Stimulated activated effector memory CD8-positive, alpha-beta T cell treated with anti-CD3 and anti-CD28 coated beads, Interleukin-12 subunit alpha, Interleukin-12 subunit beta, amount 100 ng/mL, for 72 hours (primary cell): ENCODE measurements at regions not wholly inside any gene's neighbourhood (a gene's known extent, or its start where the extent isn't known, plus 50 kb on each side); places are given as distances from the start of the nearest gene placed in this dataset.

Source experiments
- ATAC-seq: fragments of 150-1000 bp; cut with Tn5 transposase; 2 replicates; pipeline ENCODE4 v1.10.0; 2021
- DNase-seq, 2 donors: peaks; one replicate each; pipeline ENCODE4 v3.0.0; 2021 to 2022; ENCODE audit warnings: low spot score in 2 of 2
- H3K27ac Mint-ChIP-seq: one replicate; pipeline ENCODE4 v1.8.0; 2022; ENCODE audit warnings: mild to moderate bottlenecking, mixed read lengths
- H3K36me3 Mint-ChIP-seq: one replicate; pipeline ENCODE4 v1.8.0; 2022; ENCODE audit warnings: mild to moderate bottlenecking, mixed read lengths
- H3K4me1 Mint-ChIP-seq: one replicate; pipeline ENCODE4 v1.8.0; 2022; ENCODE audit warnings: mixed read lengths
- H3K4me3 Mint-ChIP-seq: one replicate; pipeline ENCODE4 v1.8.0; 2022; ENCODE audit warnings: mild to moderate bottlenecking, mixed read lengths
- H3K9me3 Mint-ChIP-seq: one replicate; pipeline ENCODE4 v1.8.0; 2022; ENCODE audit warnings: mixed read lengths

DNA sequence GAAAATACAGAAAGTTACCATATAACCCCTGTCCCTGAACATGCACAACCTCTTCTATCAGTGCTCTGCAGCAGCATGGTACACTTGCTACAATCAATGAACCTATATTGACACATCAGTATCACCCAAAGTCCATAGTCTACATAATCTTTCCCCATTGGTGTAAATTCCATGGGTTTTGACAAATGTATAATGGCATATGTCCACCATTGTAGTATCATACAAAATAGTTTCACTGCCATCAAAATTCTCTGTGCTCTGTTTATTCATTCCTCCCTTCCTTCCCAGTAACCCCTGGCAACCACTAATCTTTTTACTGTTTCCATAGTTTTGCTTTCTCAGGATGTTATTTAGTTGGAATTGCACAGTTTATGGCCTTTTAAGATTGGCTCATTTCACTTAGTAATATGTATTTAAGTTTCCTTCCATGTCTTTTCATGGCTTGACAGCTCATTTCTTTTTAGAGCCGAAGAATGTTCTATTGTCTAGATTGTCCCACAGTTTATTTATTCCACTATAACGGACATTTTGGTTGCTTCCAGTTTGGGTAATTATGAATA is 1707.0 kb downstream of the EFNA5 start:
- Mint-ChIP-seq H3K4me3 (no peak overlapping the region), H3K36me3 (no peaks in the 10 kb centered on the region), H3K4me1 (no peaks in the 10 kb centered on the region), H3K9me3 (peaks cover 24% of the 10 kb centered on the region), H3K27ac (no peak overlapping the region)
- no peak for ATAC-seq
- DNase-seq = no peak

DNA sequence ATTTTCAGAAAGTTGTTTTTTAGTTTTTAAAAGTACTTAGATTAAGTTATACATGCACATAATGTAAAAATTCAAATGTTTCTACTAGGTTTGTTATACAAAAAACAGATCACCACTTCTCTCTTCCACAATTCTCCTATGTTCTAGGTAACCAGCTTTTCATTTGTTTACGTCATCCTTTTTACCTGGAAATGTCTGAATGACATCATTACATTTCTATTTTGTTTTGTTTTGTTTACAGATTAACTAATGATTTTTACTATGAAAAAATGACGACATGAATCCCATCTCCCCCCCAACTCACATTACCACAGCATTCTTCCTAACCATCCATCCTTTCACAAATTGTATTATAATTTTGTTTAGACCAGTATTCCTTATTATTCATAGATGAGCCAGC is 1709.2 kb downstream of the EFNA5 start:
- no peak overlapping the region for H3K4me3 Mint-ChIP-seq
- H3K9me3 Mint-ChIP-seq = peaks cover 18% of the 10 kb centered on the region
- no peak overlapping the region for H3K27ac Mint-ChIP-seq
- no peak for ATAC-seq
- DNase-seq = no peak
- no peaks in the 10 kb centered on the region for H3K4me1 Mint-ChIP-seq
- no peaks in the 10 kb centered on the region for H3K36me3 Mint-ChIP-seq

DNA sequence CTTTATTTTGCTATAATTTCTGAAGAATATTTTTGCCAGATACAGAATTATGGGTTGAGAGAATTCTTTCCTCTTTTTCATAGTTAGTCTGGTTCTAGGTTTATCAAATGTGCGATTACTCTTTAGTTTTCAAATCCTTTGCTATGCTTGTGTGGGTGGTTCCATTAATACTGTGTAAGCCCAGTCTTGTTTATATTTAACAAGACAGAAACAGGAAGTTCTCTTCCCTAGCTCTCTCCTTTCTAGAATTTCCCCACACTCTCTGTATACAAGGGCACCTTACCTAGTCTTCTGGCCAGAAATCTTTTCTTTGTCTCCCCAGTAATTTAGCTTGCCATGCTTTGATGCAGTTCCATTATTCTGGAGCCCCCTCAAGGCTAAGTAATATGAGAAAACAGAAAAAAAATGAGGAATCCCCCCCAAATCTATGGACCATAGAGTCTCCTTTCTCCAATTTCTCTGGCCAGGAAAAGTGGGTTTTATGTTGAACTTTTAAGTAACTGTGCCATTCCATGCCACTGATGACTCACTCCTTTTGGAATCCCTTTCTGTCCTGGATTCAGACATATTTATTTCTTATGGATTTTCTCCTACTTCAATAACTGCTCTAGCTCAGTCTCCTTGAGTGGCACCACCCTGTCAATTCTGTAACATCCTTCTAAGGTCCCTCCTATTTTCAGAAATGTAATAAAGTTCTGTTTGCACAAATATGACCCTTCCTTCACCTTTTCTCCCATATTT is 1714.1 kb downstream of the EFNA5 start:
- Mint-ChIP-seq H3K4me3 (no peak overlapping the region), H3K9me3 (peaks cover 12% of the 10 kb centered on the region)

DNA sequence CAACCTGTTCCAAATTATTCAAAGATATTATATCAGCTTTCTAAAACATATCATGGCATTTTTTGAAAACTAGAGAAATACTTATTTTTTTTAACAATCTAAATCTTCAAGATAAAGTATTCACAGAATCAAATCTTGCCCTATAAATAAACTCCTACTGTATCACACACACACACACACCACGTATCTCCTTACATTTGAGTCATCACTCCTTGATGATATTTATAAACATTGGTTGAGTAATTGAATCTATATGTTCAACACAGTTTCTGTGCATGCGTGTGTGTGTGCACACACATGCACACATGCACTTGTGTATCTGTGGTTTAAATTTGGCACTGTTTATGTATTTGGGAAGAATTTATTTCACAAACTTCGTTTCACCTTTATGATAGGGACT is 1716.4 kb downstream of the EFNA5 start:
- ATAC-seq (no peak), DNase-seq (no peak)
- Mint-ChIP-seq H3K36me3 (no peaks in the 10 kb centered on the region), H3K4me1 (no peaks in the 10 kb centered on the region), H3K27ac (no peak overlapping the region), H3K4me3 (no peak overlapping the region), H3K9me3 (peaks cover 12% of the 10 kb centered on the region)

More for the DNA sequence above, 1714.1 kb downstream of the EFNA5 start:
- DNase-seq (no peak), ATAC-seq (no peak)
- H3K27ac Mint-ChIP-seq = no peak overlapping the region
- H3K4me1 Mint-ChIP-seq = no peaks in the 10 kb centered on the region
- H3K36me3 Mint-ChIP-seq = no peaks in the 10 kb centered on the region

DNA sequence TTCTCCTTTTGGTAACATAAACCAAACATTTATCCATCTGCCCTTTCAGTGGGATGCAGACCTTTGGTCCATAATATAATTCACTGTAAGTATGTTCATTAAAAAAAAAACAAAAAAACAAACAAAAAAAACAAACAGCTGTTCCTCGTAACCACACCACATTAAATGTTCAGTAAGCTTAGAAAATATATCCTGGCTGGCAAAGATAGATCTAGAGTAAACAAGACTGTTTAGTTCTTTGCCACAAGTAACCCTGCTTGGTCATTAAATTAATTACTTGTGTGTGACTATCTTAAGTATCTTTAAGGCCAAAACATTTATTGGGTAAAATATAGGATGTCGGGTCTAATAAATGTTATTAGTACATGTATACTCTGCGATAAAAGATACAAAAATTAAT is 1717.1 kb downstream of the EFNA5 start:
- H3K4me3 Mint-ChIP-seq = no peak overlapping the region
- no peak for DNase-seq
- no peaks in the 10 kb centered on the region for H3K36me3 Mint-ChIP-seq
- H3K27ac Mint-ChIP-seq = no peak overlapping the region
- H3K9me3 Mint-ChIP-seq = peaks cover 12% of the 10 kb centered on the region
- no peaks in the 10 kb centered on the region for H3K4me1 Mint-ChIP-seq
- ATAC-seq = no peak

DNA sequence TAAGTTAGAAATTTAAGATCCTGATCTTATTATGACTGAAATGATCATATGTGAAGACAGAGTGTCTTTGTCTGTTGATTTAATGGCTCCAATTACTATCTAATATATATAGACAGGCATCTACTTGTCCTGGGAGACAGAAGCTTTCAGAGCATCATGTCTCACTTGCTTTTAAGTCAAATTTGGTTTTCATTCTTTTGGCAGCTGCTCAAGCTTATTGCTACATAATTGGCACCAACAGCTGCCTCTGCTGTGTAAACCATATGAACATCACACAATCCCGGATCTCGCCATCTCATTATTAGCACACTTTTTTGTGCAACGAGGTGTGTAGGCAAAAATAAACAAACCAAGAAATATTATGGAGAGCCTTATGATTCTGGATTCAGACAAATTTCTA is 1717.9 kb downstream of the EFNA5 start:
- Mint-ChIP-seq H3K4me3 (no peak overlapping the region), H3K4me1 (no peaks in the 10 kb centered on the region), H3K9me3 (peaks cover 12% of the 10 kb centered on the region), H3K36me3 (no peaks in the 10 kb centered on the region), H3K27ac (no peak overlapping the region)
- no peak for ATAC-seq
- no peak for DNase-seq

DNA sequence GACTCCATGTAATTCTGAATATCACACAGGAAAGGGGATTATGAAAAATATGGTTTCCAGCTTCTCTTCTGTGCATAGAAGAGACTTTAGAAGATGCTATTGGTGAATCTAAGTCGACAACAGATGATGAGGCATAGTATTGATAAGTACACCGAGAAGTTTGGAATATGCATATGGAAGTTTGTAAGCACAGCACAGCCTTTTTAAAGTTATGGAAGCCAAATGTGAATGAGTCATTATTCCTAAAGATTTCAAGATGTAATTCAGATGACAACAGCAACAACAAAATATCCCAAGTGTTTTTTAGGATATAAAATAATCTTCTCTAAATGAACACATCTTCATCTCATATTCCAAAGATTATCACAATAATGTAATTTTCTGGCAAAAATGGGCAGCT is 1723.3 kb downstream of the EFNA5 start:
- peaks cover 14% of the 10 kb centered on the region for H3K9me3 Mint-ChIP-seq
- DNase-seq (no peak), ATAC-seq (no peak)
- no peak overlapping the region for H3K27ac Mint-ChIP-seq
- H3K4me3 Mint-ChIP-seq = no peak overlapping the region
- H3K4me1 Mint-ChIP-seq = no peaks in the 10 kb centered on the region
- H3K36me3 Mint-ChIP-seq = no peaks in the 10 kb centered on the region

DNA sequence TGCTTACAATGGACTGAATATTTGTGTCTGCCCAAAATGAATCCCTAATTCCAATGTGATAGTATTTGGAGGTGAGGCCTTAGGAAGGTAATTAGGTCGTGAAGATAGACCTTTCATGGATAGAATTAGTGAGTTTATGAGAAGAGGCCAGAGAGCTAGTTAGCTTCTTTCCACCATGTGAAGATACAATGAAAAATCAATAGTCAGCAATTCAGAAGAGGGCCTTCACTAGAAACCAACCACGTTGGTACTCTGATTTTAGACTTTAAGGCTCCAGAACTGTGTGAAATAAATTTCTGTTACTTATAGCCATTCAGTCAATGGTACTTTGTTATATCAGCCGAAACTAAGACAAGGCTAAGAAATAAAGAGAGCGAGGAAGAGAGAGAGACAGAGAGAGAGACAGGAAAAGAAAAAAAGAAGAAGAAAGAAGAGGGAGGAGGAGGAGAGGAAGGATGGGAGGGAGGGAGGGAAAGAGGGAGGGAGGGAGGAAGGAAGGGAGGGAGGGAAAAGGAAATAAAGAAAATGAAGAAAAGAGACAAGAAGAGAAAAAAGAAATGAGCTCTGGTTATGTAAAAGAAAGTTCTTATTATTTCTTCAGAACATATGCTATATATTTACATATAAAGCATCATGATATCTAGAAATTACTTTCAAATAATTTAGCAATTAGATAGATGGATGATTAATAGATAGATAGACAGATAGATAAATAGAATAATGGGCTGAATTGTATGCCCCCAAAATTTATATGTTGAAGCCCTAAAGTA is 1725.3 kb downstream of the EFNA5 start:
- Mint-ChIP-seq H3K9me3 (peaks cover 12% of the 10 kb centered on the region), H3K4me3 (no peak overlapping the region), H3K36me3 (no peaks in the 10 kb centered on the region), H3K27ac (no peak overlapping the region), H3K4me1 (no peaks in the 10 kb centered on the region)
- no peak for DNase-seq
- ATAC-seq = no peak

DNA sequence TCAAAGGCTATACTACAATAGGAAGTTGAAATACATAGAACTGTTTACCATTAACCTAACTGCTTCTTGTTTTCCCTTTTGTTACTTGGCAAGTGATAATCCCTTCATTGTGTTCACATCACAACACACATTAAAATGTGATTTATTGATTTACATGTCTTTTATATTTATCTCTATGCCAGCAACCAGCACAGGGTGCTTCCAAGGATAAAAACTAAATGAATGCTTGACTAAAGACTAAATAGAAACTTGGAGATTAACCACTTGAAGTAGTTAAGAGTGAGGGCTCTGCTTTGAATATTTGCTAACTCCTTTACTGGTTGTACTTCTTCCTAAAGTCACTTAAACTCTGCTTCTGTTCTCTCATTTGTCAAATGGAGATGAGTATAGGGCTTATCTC is 1730.6 kb downstream of the EFNA5 start:
- ATAC-seq (no peak), DNase-seq (no peak)
- Mint-ChIP-seq H3K36me3 (no peaks in the 10 kb centered on the region), H3K27ac (no peak overlapping the region), H3K4me1 (no peaks in the 10 kb centered on the region), H3K9me3 (peaks cover 5% of the 10 kb centered on the region), H3K4me3 (no peak overlapping the region)

DNA sequence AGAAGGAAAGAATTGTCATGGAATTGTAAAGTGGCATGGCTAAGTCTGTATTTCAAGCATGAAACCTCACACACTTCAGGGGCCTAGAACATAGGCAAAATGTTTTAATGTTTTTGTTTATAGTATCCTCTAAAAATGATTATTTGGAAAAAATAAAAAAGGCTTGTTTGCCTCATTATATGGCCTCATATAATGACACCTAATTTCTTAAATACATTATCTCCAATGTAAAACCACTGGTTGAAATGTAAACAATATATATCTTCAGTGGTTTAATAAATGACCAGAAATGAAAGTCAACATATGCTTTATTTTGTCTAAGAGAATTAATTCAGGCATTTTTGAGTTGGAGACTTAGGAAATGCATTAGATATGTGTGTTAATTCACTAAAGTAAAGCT is 1736.6 kb downstream of the EFNA5 start:
- no peak overlapping the region for H3K27ac Mint-ChIP-seq
- no peak overlapping the region for H3K4me3 Mint-ChIP-seq
- ATAC-seq (no peak), DNase-seq (no peak)
- H3K36me3 Mint-ChIP-seq = no peaks in the 10 kb centered on the region
- H3K9me3 Mint-ChIP-seq = peaks cover 10% of the 10 kb centered on the region
- no peaks in the 10 kb centered on the region for H3K4me1 Mint-ChIP-seq

DNA sequence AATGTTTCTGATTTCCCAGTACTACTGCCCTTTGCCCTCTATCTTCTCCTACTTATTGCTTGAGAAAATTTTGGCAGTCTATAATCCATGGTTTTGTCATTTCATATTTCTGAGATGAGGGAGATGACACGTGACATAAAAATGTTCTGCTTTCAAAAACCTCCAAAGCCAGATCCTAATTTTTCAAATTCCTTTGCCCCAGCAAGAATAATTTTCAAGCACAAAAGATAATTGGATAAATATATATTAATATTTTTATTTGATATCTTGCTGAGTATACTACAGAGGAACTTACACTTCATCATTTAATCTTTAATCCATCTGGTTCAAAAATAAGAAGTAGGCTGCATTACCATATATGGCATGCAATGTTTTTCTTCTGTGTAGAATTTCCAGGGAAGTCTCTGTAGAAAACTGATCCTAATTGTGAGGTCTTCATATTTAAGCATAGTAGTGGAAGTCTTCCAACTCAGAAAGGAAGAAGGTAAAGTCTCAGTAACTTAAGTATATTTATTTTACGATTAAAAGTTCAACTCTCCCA is 1738.8 kb downstream of the EFNA5 start:
- H3K27ac Mint-ChIP-seq = no peak overlapping the region
- H3K4me3 Mint-ChIP-seq = no peak overlapping the region
- peaks cover 18% of the 10 kb centered on the region for H3K9me3 Mint-ChIP-seq
- no peaks in the 10 kb centered on the region for H3K36me3 Mint-ChIP-seq
- DNase-seq = no peak
- no peak for ATAC-seq
- H3K4me1 Mint-ChIP-seq = no peaks in the 10 kb centered on the region

DNA sequence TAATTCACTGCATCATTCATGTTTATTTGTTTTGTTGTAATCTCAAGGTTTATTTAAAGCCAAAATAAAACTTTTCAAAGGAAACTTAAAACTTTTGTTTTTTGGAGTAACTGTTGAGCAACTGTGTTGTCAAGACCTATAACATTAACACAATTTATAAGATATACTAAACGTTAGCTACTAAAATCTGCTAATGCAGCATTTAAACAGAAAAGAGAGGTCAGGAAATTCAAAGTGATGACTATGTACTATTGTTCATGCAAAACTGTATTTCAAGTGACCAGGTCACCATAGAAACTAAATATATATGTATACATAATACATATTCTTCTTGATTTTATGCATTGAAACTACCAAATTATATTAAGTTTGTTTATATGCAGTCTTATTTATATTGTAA is 1740.9 kb downstream of the EFNA5 start:
- no peak overlapping the region for H3K27ac Mint-ChIP-seq
- no peaks in the 10 kb centered on the region for H3K4me1 Mint-ChIP-seq
- no peak overlapping the region for H3K4me3 Mint-ChIP-seq
- ATAC-seq (no peak), DNase-seq (no peak)
- no peaks in the 10 kb centered on the region for H3K36me3 Mint-ChIP-seq
- H3K9me3 Mint-ChIP-seq = peaks cover 22% of the 10 kb centered on the region

DNA sequence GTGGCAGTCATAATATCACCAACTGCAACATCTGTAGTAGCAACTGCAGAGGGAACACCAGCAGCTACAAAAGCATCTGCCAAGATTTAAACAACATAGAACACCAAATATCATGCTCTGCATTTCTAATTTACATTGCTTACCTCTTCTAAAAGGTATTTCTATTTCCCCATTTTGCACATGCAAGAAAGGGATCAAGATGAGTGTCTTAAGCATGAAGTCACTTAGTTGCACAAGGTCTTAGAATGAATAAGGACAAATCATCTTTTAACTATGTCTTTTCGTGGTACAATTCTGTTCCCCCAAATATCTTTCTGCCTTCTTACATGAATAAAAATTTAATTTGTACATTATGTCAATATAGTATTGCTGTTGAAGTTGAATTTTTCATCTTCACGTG is 1746.4 kb downstream of the EFNA5 start:
- H3K4me3 Mint-ChIP-seq = no peak overlapping the region
- H3K4me1 Mint-ChIP-seq = no peaks in the 10 kb centered on the region
- H3K9me3 Mint-ChIP-seq = peaks cover 15% of the 10 kb centered on the region
- H3K27ac Mint-ChIP-seq = no peak overlapping the region
- no peaks in the 10 kb centered on the region for H3K36me3 Mint-ChIP-seq
- DNase-seq = no peak
- ATAC-seq = no peak

DNA sequence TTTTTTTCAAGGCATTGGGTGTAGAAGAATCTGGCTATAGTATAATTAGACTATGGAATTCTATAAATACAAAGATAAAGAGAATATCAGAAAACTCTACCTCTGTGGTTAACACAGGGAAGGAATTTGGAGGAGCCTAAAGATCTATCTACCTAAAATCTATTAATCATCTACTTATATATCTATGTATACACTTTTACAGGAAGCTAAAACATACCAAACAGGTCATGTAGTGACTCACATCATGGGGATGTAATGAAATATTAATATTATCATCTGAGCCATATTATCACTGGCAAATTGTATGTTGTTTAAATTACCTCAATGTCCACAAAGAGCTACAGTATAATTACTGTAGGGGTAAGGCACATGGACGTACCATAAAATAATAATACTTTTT is 1748.2 kb downstream of the EFNA5 start:
- Mint-ChIP-seq H3K36me3 (no peaks in the 10 kb centered on the region), H3K4me3 (no peak overlapping the region)

DNA sequence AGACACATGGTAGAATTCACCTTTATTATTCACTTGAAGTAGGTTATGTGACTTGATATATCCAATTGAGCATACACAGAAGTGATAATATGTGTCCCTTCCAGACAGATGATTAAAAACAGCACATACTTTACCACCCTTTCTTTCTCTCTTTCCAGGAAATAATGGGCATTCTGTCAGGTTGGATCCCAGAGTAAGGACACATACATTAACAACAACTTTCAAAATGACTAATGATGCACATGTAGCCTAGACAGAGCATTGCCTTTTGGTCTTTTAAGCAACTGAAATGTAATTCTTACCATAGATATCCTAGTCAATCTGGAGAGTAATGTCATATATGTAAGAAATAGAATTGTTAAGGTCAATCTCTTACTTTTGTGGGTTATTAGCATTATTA is 1748.7 kb downstream of the EFNA5 start:
- Mint-ChIP-seq H3K4me3 (no peak overlapping the region), H3K27ac (no peak overlapping the region), H3K9me3 (peaks cover 8% of the 10 kb centered on the region), H3K36me3 (no peaks in the 10 kb centered on the region), H3K4me1 (no peaks in the 10 kb centered on the region)
- DNase-seq (no peak), ATAC-seq (no peak)

More for the DNA sequence above, 1748.2 kb downstream of the EFNA5 start:
- no peak for DNase-seq
- H3K4me1 Mint-ChIP-seq = no peaks in the 10 kb centered on the region
- no peak for ATAC-seq
- no peak overlapping the region for H3K27ac Mint-ChIP-seq
- H3K9me3 Mint-ChIP-seq = peaks cover 12% of the 10 kb centered on the region

DNA sequence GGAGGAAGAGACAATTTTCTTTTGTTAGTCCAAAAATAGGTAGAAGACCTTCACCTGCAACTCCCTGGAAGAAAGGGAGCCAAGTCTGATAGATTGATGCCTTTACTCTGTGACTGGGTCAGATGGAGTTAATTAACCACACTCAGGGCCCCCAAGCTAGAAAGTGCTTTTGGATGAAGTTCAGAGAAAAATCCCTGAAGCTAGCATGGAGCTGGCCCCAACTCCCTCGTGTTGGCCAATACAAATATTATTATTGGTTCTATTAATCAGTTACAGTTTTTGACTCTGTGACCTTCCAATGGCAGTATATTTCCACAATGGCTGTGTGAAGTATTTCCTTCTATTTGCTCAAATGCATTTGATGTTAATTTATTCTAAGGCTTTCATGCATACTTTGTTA is 1753.5 kb downstream of the EFNA5 start:
- ATAC-seq (no peak), DNase-seq (no peak)
- Mint-ChIP-seq H3K4me1 (no peaks in the 10 kb centered on the region), H3K36me3 (no peaks in the 10 kb centered on the region), H3K9me3 (peaks cover 7% of the 10 kb centered on the region), H3K4me3 (no peak overlapping the region), H3K27ac (no peak overlapping the region)
